Stimulated activated CD8-positive, alpha-beta memory T cell treated with anti-CD3 and anti-CD28 coated beads, Interleukin-2, amount 100 ng/mL, for 1 hour (primary cell): ENCODE measurements at regions not wholly inside any gene's neighbourhood (a gene's known extent, or its start where the extent isn't known, plus 50 kb on each side); places are given as distances from the start of the nearest gene placed in this dataset.

Source experiments
- DNase-seq, 2 donors: peaks; one replicate each; pipeline ENCODE4 v3.0.0-alpha.2; 2020; ENCODE audit warnings: low read depth in 2 of 2

- DNase-seq = no peak
These were observed 683.5 kb upstream of the GRM7 start for GRCh38 chr3:6177417-6177816.

DNA sequence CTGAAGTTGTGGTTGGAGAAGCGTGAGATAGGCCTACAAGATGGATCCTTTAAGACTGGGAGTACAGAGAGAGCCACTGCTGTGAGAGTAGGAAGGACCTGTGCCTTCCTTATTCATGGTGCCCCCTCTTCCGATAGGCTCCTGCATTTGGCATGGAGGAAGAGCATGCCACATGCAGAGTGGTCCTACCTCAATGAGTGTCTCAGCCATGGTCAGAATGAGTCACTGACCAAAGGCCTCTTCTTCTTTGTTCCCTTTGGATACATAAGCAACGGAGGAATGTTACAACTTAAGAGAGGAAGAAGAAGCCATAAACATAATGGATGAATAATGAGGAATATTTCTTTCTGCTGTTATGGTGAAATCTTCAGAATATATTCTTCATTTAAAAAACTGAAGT, 681.2 kb upstream of the GRM7 start:
- DNase-seq = no peak

- no peak for DNase-seq
These were observed 680.7 kb upstream of the GRM7 start for GRCh38 chr3:6180171-6180570.

DNA sequence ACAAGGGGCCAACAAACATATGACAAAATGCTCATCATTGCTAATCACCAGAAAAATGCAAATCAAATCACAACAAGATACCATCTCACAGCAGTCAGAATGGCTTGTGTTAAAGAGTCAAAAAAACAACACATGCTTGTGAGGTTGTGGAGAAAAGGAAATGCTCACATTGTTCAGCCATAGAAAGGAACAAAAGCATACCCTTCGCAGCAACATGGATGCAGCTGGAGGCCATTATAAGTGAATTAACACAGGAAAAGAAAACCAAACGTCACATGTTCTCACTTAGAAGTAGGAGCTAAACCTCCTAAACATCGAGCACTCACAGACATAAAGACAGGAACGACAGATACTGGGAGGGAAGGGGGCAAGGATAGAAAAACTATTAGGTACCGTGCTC, 678.4 kb upstream of the GRM7 start:
- DNase-seq = no peak

DNA sequence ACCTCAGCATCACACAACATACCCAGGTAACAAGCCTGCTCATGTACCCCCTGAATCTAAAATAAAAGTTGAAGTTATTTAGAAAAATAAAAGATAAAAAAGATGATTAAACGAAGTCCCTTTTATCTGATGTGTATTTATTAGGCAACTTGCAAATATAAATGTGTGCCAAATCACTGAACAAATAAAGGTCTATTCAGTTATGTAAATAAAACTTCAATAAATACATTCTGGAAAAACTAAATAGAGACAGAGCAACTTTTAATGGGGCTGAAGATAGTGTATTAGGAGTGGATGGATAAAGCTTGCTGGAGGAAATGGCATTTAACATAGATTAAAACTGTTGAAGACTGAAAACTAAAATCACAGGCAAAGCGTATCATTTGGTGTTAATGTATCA, 678.0 kb upstream of the GRM7 start:
- DNase-seq = no peak

DNA sequence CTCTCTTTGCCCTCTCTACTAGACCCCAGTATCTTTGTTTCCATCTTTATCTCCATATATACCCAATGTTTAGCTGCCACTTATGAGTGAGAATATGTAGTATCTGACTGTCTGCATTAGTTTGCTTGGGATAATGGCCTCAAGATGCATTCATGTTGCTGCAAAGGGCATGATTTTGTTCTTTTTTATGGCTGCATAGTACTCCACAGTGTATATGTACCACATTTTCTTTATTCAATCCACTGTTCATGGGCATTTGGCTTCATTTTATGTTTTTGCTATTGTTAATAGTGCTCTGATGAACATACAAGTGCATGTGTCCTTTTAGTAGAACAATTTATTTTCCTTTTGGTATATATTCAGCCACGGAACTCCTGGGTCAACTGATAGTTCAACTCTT, 671.5 kb upstream of the GRM7 start:
- DNase-seq = no peak

- DNase-seq = no peak
These were observed 656.0 kb upstream of the GRM7 start for GRCh38 chr3:6204891-6205290.

GRCh38 chr3:6216135-6217026, 644.5 kb upstream of the GRM7 start:
- no peak for DNase-seq

DNA sequence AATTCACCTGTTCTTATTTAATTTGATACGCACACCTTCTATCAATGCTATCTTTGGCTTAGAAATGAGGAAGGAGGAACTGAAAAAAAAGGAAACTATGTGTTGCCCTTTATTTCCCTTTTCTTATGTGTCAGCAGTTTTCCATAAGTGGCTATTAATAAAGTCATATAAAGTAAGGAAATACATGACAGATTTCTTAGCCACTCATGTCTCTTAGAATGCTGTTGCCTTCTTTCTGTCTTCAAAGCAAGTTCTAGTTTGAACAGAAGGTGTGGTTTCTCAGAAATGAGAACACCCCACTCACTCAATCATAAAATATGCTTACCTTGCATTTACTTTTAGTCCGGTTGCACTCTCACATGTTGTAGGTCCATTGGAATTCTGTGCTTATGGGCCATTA, 640.5 kb upstream of the GRM7 start:
- DNase-seq = no peak

DNA sequence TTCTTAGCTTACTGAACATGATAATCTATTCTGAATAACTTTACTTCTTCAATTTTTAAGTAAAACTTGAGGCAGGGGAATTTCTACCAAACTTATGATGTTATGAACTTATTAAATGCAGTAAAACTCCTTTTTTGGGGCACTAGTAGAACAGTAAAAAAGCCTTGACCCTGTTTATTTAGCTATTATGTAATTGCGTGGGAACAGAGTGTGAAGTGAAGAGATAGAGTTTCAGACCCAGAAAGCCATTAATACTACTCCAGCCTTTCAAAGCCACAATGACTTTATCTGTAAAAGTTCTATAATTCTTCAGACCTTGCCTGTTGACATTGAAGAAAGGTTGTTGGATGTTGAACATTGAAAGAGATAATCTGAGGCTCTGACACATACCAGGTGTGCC, 638.8 kb upstream of the GRM7 start:
- DNase-seq = no peak

GRCh38 chr3:6223572-6223971, 637.3 kb upstream of the GRM7 start:
- no peak for DNase-seq

DNA sequence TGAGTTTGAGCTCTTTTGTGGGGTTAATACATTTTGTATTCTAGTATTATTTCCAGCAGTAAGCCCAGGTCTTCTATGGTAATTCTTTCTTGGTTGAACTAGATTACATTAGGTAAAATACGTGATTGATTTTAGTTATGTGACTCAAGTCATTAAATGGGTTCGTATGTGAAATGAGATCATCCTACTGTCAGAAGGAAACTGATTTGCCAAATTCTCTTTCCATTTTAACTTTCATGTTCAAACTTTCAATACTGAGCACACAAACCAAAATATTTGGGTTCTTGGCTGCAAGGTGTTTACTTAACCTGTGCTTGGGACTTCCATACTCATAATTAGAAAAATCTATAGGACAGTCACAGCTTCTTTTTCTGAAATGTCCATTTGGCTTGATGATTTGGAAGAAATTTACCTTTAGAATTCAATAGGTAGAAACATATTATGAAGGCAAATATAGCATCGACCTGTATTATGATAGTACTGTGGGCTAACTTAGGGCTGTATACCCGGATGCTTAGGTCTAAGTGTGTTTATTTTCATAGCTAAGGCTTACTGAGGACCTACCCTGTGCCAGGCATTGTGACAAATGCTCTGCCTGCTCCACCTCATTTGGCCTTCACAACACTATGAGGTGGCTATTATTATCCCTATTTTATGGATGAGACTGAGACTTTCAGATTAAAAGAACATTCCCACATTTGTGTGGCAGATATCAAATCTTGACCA, 631.8 kb upstream of the GRM7 start:
- DNase-seq = no peak

GRCh38 chr3:6229778-6230410, 631.0 kb upstream of the GRM7 start:
- no peak for DNase-seq

- no peak for DNase-seq
These were observed 618.8 kb upstream of the GRM7 start for GRCh38 chr3:6242104-6242503.

- DNase-seq = no peak
These were observed 612.4 kb upstream of the GRM7 start for GRCh38 chr3:6248528-6248927.

DNA sequence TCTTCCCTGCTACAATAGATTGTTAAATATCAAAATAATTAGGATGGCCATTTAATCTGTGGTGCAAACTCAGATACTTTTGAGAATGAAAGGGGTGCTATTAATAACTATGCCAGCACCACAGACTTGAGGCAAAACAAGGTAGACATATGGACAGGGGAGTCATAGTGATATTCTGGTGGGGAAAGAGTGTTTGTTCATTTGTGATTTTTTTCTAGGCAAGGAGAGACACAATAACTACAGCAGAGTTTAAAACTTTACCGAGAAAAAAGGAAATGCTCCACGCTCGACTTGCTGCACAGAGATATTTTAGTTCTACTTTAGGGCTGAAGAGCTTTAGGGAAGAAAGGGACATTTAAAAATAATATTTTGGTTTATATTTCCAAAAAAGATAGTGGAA, 611.2 kb upstream of the GRM7 start:
- no peak for DNase-seq

- no peak for DNase-seq
These were observed 610.7 kb upstream of the GRM7 start for GRCh38 chr3:6250167-6250566.

GRCh38 chr3:6251612-6252400, 609.1 kb upstream of the GRM7 start:
- no peak for DNase-seq

DNA sequence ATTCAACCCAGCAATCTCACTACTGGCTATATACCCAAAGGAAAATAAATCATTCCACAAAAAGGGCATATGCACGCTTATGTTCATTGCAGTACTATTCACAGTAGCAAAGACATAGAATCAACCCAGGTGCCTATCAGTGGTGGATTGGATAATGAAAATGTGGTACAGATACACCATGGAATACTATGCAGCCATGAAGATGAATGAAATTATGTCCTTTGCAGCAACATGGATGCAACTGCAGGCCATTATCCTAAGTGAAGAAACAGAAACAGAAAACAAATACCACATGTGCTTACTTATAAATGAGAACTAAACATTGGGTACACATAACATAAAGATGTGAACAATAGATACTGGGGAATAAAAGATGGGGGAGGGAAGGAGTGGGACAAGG, 606.4 kb upstream of the GRM7 start:
- DNase-seq = no peak

DNA sequence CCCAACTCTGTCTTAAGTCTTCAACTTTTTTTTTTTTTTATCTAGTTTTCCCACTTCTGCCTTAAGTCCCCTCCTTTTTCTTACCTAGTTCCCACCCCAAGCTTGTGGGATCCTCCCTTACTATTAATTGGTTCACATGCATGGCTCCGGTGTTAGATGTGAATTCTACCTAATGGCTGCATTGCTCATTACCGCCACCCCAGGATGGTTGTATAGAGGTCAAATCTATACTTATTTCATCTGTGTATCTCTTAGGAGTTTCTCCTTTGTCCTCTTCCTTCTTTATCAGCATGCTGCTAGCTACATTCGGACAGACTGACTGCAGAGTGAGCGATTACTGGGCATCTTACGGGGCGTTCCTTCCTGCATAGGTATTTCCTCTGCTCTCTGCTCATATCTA, 605.7 kb upstream of the GRM7 start:
- DNase-seq = no peak

DNA sequence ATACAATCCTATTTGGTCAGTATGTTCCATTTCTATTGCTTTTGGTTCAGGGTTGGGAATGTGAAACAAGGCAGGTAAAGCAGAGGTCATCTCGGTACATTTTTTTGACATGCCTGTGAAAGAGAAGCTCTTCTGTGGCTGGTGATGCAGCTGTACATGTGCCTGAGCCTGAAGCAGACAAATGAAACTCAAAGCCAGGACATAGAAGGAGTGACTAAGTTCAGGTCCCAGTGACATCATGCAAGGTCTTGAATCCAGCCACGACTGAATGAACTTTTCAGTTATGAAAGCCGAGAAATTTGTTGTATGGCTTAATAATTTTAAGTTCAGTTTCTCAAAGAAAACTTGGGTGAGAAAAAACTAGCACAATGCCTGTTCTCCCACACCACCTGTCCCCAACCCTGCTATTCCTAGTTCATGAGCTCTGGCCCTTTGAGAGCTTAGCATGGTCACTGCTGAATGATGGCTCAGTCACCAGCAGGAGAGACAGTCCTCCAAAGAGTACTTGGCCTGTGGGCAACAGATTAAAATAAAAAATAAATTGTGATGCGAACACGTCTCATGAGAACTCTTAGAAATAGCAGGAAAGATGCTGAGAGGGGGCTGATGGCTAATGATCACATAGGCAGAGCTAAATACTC, 600.2 kb upstream of the GRM7 start:
- DNase-seq = no peak

DNA sequence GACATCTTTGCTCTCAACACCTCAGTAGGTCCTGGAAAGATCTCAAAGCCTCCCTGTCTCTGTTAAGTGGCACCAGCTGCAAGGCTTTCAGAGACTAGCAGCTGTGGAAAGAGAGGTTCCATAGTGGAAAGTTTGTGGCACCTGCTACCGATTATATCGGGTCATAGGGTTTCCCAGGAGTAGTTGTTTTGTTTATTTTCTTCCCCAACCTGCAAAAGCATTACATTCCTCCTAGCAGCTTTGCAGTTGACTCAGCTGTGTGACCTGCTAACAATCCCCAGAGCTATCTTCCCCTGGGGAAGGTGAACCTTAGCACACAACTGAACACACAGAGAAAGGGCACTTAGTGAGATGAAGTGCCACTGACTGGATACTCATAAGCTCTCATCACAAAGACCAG, 598.9 kb upstream of the GRM7 start:
- DNase-seq = no peak
